BJ (cell line): ENCODE measurements at regions not wholly inside any gene's neighbourhood (a gene's known extent, or its start where the extent isn't known, plus 50 kb on each side); places are given as distances from the start of the nearest gene placed in this dataset.

Source experiments
- CTCF ChIA-PET: fragments of 350-600 bp; formaldehyde crosslinking; extraction: SDS; loops from one replicate; lab custom pipeline; 2021; ENCODE audit warnings: antibody characterized with exemption, inconsistent platforms; lab: Yijun Ruan, JAX
- POLR2A ChIA-PET: fragments of 300-600 bp; sonication (Branson Sonifier 250); formaldehyde crosslinking; extraction: SDS; loops from one replicate; lab custom pipeline; 2021; ENCODE audit warnings: antibody characterized with exemption; lab: Charles Lee
- DNase-seq: peaks from one replicate; pipeline ENCODE4 v3.0.0-alpha.2; 2011; ENCODE audit warnings: low read depth
- H3K27me3 ChIP-seq: 2 replicates; pipeline ENCODE4 v1.6.0; 2011; ENCODE audit warnings: low read length; ENCODE audit not compliant: control insufficient read depth, insufficient read depth
- H3K36me3 ChIP-seq: 2 replicates; pipeline ENCODE4 v1.5.1; 2011; ENCODE audit warnings: low read length; ENCODE audit not compliant: control insufficient read depth, insufficient read depth
- H3K4me3 ChIP-seq: 2 replicates; pipeline ENCODE4 v1.5.1; 2011; ENCODE audit warnings: low read depth, mild to moderate bottlenecking, control low read depth, low read length
- TF ChIP-seq, protein P1 (sequence below): IDR thresholded peaks from 2 replicates; pipeline ENCODE4 v1.5.1; 2011; ENCODE audit warnings: low read depth, mild to moderate bottlenecking, control low read depth, inconsistent platforms, low read length, moderate library complexity; ENCODE audit not compliant: insufficient read depth

DNA sequence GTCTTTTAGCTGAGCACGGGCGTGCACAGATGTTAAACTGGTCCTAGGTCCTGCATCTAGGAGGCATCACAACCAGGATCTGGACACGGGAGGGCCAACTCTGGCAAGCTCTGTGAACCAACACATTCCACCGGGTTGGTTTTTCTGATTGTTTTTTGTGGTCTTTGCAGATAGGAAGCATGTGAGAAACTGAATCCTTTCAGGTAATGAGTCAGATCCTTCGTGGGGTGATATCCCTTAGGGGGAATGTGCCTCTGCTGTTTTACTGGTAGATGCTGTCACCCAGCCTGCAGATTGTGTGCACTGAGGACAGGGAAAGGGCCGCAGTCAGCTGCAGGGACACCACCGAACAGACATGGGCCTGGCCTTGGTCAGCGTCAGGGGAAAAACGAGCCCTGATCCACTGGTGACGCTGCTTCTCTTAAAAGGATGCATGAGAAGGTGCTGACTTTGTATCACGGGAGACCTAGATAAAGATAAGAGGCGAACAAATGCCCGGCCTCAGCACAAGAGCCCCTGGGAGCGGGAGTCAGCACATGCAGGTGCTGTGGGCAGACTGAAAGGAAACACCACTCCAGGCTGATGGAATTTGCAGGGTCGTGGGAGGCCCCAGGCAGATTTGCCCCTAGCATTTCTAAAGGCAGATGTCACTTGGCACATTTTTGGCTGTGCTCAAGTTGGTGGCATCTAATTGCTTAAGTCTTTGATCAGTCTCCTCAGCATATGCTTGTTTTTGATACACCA is 51.1 kb downstream of the DOP1B start:
- H3K36me3 ChIP-seq, result no peaks in the 10 kb centered on the region
- POLR2A ChIA-PET, result no interaction called here
- TF ChIP-seq, protein P1, sequence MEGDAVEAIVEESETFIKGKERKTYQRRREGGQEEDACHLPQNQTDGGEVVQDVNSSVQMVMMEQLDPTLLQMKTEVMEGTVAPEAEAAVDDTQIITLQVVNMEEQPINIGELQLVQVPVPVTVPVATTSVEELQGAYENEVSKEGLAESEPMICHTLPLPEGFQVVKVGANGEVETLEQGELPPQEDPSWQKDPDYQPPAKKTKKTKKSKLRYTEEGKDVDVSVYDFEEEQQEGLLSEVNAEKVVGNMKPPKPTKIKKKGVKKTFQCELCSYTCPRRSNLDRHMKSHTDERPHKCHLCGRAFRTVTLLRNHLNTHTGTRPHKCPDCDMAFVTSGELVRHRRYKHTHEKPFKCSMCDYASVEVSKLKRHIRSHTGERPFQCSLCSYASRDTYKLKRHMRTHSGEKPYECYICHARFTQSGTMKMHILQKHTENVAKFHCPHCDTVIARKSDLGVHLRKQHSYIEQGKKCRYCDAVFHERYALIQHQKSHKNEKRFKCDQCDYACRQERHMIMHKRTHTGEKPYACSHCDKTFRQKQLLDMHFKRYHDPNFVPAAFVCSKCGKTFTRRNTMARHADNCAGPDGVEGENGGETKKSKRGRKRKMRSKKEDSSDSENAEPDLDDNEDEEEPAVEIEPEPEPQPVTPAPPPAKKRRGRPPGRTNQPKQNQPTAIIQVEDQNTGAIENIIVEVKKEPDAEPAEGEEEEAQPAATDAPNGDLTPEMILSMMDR, result no peak
- CTCF ChIA-PET, result interaction anchor here (0.6 to 2.2 kb wide), 4 partner anchors 52 to 138 kb away, joined by 3 to 9 read pairs (median 4); partner anchors contain the start of gene CBR1
- DNase-seq, result no peak
- H3K4me3 ChIP-seq, result no peak overlapping the region
- no peaks in the 10 kb centered on the region for H3K27me3 ChIP-seq

DNA sequence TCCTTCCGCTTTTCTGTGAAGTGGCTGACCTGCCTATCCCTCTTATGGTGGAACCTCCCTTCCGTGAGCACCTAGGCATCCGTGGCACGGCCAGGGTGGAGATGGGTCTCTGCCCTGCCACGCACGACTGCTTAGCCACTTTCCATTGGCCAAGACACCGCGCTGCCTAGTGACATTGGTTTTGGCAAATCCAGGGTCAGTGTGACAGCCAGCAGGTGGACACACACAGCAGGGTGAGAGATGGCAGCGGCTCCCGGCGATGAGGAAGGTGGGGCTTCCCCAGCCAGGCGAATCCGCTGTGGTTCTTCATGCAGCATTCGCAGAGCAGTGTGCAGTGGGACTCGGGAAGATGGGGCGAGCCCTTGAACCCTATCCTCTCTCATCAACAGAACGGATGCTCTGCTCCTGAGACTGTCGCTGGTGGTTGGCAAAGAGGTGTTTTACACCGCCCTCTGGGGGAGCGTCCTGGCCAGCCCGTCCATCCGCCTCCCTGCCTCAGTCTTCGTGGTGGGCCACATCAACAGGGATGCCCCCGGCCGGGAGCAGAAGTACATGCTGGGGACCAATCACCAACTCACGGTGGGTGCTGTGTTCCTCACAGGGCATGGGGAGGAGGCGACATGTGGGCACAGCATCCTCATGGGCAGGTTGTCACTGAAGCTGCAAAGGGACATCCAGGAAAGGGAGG is 51.8 kb downstream of the DOP1B start:
- CTCF ChIA-PET, result interaction anchor here (1.1 to 4.9 kb wide), 4 partner anchors 13 to 68 kb away, joined by 3 to 63 read pairs (median 22); no protein-coding TSS in a partner anchor
- Histone ChIP-seq H3K36me3 (no peaks in the 10 kb centered on the region), H3K27me3 (no peaks in the 10 kb centered on the region), H3K4me3 (no peak overlapping the region)
- TF ChIP-seq, protein P1, result no peak
- POLR2A ChIA-PET, result no interaction called here
- no peak for DNase-seq

DNA sequence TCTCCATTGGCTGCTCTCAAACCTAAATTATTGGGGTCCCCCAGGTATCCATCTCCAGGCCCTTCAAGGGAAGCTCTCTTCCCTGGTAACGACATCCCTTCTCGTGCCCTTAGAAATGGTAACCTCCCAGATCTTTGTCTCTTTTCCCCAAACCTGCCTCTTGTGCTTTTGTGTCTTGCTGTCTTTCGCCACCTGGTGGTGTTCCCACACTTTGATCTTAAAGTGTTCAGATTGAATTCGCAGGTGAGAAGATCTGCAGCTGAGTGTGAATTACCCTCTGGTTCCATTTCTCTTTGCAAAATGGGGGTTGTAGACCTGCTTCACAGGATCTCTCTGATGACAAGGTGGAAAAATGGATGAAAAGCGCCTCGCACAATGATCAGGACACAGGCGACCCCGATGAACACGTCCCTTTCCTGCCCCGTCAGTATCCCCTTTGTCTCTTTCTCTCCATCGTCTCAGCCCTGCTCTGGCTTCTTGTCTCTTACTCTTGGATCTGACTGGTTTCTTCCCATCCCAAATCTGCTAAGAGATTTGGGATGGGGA is 53.1 kb downstream of the DOP1B start:
- ChIA-PET POLR2A (no interaction called here), CTCF (interaction anchor here (0.6 to 4.9 kb wide), 12 partner anchors 12 to 156 kb away, joined by 3 to 63 read pairs (median 6); no protein-coding TSS in a partner anchor)
- DNase-seq, result no peak
- H3K36me3 ChIP-seq, result no peaks in the 10 kb centered on the region
- TF ChIP-seq, protein P1, result peak; percentile 63
- H3K4me3 ChIP-seq, result no peak overlapping the region
- H3K27me3 ChIP-seq, result no peaks in the 10 kb centered on the region

DNA sequence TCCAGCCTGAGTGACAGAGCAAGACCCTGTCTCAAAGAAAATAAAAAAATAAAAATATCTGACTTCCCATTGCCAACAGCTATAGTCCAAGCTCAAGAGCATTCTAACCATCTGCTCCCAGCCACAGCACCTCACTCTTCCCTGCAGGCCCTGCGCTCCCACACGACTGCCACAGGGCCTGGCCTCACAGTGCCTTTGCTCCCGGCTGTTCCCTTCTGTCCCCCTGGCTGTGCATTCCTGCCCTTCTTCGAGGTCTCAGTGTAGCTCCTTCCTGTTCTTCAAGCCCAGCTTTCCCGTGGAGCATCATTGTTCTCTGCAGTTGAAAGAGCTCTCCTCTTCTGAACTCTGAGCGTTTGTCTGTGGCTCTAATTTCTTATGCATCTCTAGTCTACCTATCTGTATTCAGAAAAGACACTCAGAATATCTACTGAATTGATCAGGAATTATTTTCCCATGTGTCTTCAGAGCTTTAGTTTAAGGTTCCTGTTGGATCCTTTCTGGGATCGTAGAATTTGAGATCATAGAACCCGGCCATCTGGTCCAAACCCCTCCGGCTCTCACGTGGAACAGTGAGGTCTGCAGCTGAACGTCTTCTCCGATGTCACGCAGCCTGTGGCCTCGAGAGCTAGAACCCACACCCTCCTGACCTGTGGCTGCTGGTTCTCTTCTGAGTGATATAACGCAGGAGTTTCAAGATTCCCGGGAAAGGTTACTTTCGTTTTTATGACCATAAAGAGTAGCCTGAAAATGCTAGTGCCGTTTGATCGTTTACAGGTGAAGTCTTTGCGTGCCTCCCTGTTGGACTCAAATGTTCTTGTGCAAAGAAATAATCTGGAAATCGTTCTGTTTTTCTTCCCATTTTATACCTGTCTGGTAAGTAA is 54.4 kb downstream of the DOP1B start:
- H3K36me3 ChIP-seq, result no peaks in the 10 kb centered on the region; the same call in 1 of the 2 replicates
- TF ChIP-seq, protein P1, result no peak
- no peak for DNase-seq
- H3K4me3 ChIP-seq, result no peak overlapping the region
- no peaks in the 10 kb centered on the region for H3K27me3 ChIP-seq
- ChIA-PET CTCF (interaction anchor here (0.6 to 4.9 kb wide), 7 partner anchors 24 to 142 kb away, joined by 3 to 63 read pairs (median 7); no protein-coding TSS in a partner anchor), POLR2A (no interaction called here)
